Neural cell (in vitro differentiated cells): ENCODE measurements at regions not wholly inside any gene's neighbourhood (a gene's known extent, or its start where the extent isn't known, plus 50 kb on each side); places are given as distances from the start of the nearest gene placed in this dataset.

ENCODE experiments used
- CTCF ChIP-seq: fragments of 450-650 bp; IDR thresholded peaks from 2 replicates; pipeline ENCODE4 v1.5.1; 2014; ENCODE audit warnings: antibody characterized with exemption, mild to moderate bottlenecking, moderate library complexity; ENCODE audit not compliant: poor library complexity, severe bottlenecking
- EP300 ChIP-seq: fragments of 450-650 bp; conservative IDR thresholded peaks from 2 replicates; pipeline ENCODE4 v1.6.1; 2014; ENCODE audit warnings: antibody characterized with exemption, mild to moderate bottlenecking, moderate library complexity; ENCODE audit not compliant: poor library complexity, severe bottlenecking
- MXI1 ChIP-seq: fragments of 450-650 bp; conservative IDR thresholded peaks from 2 replicates; pipeline ENCODE4 v1.6.1; 2014; ENCODE audit warnings: antibody characterized with exemption, mild to moderate bottlenecking; ENCODE audit not compliant: poor library complexity, severe bottlenecking
- POLR2AphosphoS5 ChIP-seq: IDR thresholded peaks from 2 replicates; pipeline ENCODE4 v1.6.1; 2012
- REST ChIP-seq: IDR thresholded peaks from 2 replicates; pipeline ENCODE4 v1.6.1; 2012; ENCODE audit warnings: borderline replicate concordance
- TAF1 ChIP-seq: IDR thresholded peaks from 2 replicates; pipeline ENCODE4 v1.6.1; 2012; ENCODE audit warnings: low read depth

GRCh38 chr4:156173937-156174336, 220.3 kb upstream of the CTSO start:
- no peak for TF ChIP-seq REST
- TF ChIP-seq CTCF: no peak
- no peak for TF ChIP-seq TAF1
- TF ChIP-seq POLR2AphosphoS5: no peak
- no peak for TF ChIP-seq MXI1
- TF ChIP-seq EP300: no peak
